ENCODE measurements at regions not wholly inside any gene's neighbourhood (a gene's known extent, or its start where the extent isn't known, plus 50 kb on each side); places are given as distances from the start of the nearest gene placed in this dataset.

DNA sequence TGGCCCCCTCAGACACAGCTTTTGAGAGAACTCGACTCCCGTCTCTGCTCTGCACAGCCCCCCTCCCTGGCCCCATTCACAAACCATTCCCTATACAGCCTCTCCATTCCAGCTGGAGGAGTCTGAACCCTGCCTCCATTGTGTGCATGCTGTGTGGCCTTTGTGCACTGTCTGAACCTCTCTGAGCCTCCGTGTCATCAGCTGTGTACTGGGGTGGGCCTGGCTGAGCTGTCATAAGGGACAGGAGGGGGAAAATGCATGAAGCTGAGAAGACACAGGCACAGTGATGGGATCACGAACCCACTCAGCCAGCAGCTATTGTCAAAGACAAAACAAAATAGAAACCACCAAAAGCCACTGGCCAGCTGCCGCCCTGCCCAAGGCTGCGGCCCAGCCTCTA lies 130.8 kb downstream of the RFLNA start:
- dilution Hi-C loops (cut with HindIII; ENCODE audit: low sequenced_read_pairs, unreplicated experiment): no loop called here
- no peak overlapping the region for H2AK5ac ChIP-seq (ENCODE audit: low read depth, low read length)
- no peak overlapping the region for H4K91ac ChIP-seq (ENCODE audit: insufficient read depth, low read depth, low read length)
- H3K4ac ChIP-seq (ENCODE audit: low read depth, low read length): no peak overlapping the region
- H2BK15ac ChIP-seq (ENCODE audit: low read depth, low read length): no peak overlapping the region
- H3K4me2 ChIP-seq (ENCODE audit: low read depth, low read length): no peak overlapping the region
- H3K9me3 ChIP-seq (ENCODE audit: control insufficient read depth, insufficient read depth, low read length): no peaks in the 10 kb centered on the region
- H3K36me3 ChIP-seq (ENCODE audit: control insufficient read depth, insufficient read depth, low read length): peaks cover 37% of the 10 kb centered on the region
- no peak overlapping the region for H2BK20ac ChIP-seq (ENCODE audit: low read depth, low read length)
- TF ChIP-seq SMC3 (IDR thresholded peaks at IDR 0.05; ENCODE audit: low read depth, low read length): no peak
- TF ChIP-seq MXI1 (IDR thresholded peaks at IDR 0.05; ENCODE audit: borderline replicate concordance, low read depth, low read length): no peak
- TF ChIP-seq, protein P1, sequence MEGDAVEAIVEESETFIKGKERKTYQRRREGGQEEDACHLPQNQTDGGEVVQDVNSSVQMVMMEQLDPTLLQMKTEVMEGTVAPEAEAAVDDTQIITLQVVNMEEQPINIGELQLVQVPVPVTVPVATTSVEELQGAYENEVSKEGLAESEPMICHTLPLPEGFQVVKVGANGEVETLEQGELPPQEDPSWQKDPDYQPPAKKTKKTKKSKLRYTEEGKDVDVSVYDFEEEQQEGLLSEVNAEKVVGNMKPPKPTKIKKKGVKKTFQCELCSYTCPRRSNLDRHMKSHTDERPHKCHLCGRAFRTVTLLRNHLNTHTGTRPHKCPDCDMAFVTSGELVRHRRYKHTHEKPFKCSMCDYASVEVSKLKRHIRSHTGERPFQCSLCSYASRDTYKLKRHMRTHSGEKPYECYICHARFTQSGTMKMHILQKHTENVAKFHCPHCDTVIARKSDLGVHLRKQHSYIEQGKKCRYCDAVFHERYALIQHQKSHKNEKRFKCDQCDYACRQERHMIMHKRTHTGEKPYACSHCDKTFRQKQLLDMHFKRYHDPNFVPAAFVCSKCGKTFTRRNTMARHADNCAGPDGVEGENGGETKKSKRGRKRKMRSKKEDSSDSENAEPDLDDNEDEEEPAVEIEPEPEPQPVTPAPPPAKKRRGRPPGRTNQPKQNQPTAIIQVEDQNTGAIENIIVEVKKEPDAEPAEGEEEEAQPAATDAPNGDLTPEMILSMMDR (conservative IDR thresholded peaks at IDR 0.05; ENCODE audit: low read depth, low read length): no peak
- no peak for TF ChIP-seq BHLHE40 (IDR thresholded peaks at IDR 0.05; ENCODE audit: low read depth, low read length)
- no peak for TF ChIP-seq RFX5 (IDR thresholded peaks at IDR 0.05; ENCODE audit: low read depth, low read length)
- TF ChIP-seq, protein P2, sequence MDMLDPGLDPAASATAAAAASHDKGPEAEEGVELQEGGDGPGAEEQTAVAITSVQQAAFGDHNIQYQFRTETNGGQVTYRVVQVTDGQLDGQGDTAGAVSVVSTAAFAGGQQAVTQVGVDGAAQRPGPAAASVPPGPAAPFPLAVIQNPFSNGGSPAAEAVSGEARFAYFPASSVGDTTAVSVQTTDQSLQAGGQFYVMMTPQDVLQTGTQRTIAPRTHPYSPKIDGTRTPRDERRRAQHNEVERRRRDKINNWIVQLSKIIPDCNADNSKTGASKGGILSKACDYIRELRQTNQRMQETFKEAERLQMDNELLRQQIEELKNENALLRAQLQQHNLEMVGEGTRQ (IDR thresholded peaks at IDR 0.05; ENCODE audit: low read depth, low read length): no peak
- TF ChIP-seq CEBPB (IDR thresholded peaks at IDR 0.05; ENCODE audit: low read depth, low read length): no peak
- TF ChIP-seq, protein P3, sequence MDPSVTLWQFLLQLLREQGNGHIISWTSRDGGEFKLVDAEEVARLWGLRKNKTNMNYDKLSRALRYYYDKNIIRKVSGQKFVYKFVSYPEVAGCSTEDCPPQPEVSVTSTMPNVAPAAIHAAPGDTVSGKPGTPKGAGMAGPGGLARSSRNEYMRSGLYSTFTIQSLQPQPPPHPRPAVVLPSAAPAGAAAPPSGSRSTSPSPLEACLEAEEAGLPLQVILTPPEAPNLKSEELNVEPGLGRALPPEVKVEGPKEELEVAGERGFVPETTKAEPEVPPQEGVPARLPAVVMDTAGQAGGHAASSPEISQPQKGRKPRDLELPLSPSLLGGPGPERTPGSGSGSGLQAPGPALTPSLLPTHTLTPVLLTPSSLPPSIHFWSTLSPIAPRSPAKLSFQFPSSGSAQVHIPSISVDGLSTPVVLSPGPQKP (IDR thresholded peaks at IDR 0.05; ENCODE audit: borderline replicate concordance, low read depth, low read length): no peak
- TF ChIP-seq RAD21 (IDR thresholded peaks at IDR 0.05; ENCODE audit: low read length): no peak
- H3K79me1 ChIP-seq (ENCODE audit: low read depth in 1 of 2, low read length in 2 of 2): peaks cover 21 to 44% of the 10 kb centered on the region in 2 experiments; a peak in 3 of 4 replicates
- H2BK120ac ChIP-seq (ENCODE audit: low read depth, low read length): no peak overlapping the region
- no peak overlapping the region for H4K8ac ChIP-seq (ENCODE audit: low read depth in 2 of 2, low read length in 2 of 2)
- H2AK9ac ChIP-seq (replicated peaks; ENCODE audit: low read depth, low read length, poor library complexity): no peak overlapping the region
- DNase-seq: no peak
- no peak overlapping the region for H3K14ac ChIP-seq (replicated peaks; ENCODE audit: low read depth, low read length)
- no peak overlapping the region for H3K18ac ChIP-seq (ENCODE audit: low read depth, low read length)
- ChIA-PET POLR2A (ENCODE audit: unreplicated experiment) (no interaction called here), CTCF (no interaction called here)
- peaks cover 11% of the 10 kb centered on the region for H4K20me1 ChIP-seq (ENCODE audit: insufficient read depth, low read length)
- peaks cover 37% of the 10 kb centered on the region for H3K4me1 ChIP-seq (ENCODE audit: control insufficient read depth, insufficient read depth, low read length)
- peaks cover 8% of the 10 kb centered on the region; the same call in 1 of the 2 replicates for H3K9me1 ChIP-seq (ENCODE audit: insufficient read depth, low read length)
- no peak overlapping the region for H2BK5ac ChIP-seq (ENCODE audit: low read depth, low read length, poor library complexity, severe bottlenecking)
- no peaks in the 10 kb centered on the region for H3K27me3 ChIP-seq (ENCODE audit: control insufficient read depth, insufficient read depth, low read length)
- H2AFZ ChIP-seq (replicated peaks; ENCODE audit: low read length, poor library complexity): no peak overlapping the region
- ATAC-seq (ENCODE audit: low read depth): no peak
- no peak overlapping the region for H3K56ac ChIP-seq (ENCODE audit: extremely low read depth, insufficient read depth, low read length)
- no CpG with 5 or more reads among the region's 6 CpGs for WGBS, 2 experiments (ENCODE audit: extremely low coverage in 2 of 2, insufficient read length in 1 of 2)
- no peak overlapping the region for H3K4me3 ChIP-seq (ENCODE audit: insufficient read depth, low read depth, low read length)
- no TSS peak for BruUV-seq (replicated peaks)
- in situ Hi-C loops (cut with MboI; ENCODE audit: low sequenced_read_pairs): no loop called here
- H3K27ac ChIP-seq (ENCODE audit: insufficient read depth, low read length): no peak overlapping the region
- intact Hi-C loops (cut with micrococcal nuclease): no loop called here
- H3K9ac ChIP-seq (ENCODE audit: low read depth, low read length): no peak overlapping the region
- no peak overlapping the region for H3K23ac ChIP-seq (ENCODE audit: low read depth, low read length)
- H4K5ac ChIP-seq (ENCODE audit: low read depth, low read length): no peak overlapping the region

Data from IMR-90 (cell line).